Activated gamma-delta T cell (primary cell): ENCODE measurements at regions not wholly inside any gene's neighbourhood (a gene's known extent, or its start where the extent isn't known, plus 50 kb on each side); places are given as distances from the start of the nearest gene placed in this dataset.

Experiments
- DNase-seq: peaks from one replicate; lab custom pipeline; 2025; lab: John Stamatoyannopoulos, UW

GRCh38 chr16:80418517-80419355 is 122.1 kb upstream of the DYNLRB2 start:
- no peak for DNase-seq

DNA sequence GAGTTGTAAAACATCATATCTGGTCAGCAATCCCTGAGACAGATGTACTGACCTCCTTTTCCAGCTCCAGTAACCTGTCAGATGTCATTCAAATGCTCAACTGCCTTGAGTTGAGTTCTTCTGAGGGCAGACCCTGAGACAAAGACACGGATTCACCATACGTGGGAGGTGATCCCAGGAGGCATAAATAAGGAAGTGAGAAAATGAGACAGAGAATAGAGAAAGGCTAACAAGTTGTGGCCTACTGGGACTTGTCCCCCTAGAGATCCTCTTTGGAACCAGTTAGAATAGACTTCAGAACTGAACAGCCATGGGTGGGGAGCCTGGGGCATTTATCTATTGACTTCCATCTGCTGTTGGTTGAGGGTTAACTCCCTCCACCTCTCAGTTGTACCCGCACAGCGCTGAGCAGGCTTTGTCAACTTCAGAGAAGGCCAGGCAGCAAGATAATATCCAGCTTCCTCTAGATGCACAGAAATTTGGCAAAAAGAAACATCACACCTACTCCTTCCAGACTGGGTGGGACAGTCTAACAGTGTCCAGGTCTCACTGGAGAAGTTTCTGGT is 123.0 kb upstream of the DYNLRB2 start:
- DNase-seq: no peak

- no peak for DNase-seq
These were observed 132.8 kb upstream of the DYNLRB2 start for GRCh38 chr16:80408014-80408413.

DNA sequence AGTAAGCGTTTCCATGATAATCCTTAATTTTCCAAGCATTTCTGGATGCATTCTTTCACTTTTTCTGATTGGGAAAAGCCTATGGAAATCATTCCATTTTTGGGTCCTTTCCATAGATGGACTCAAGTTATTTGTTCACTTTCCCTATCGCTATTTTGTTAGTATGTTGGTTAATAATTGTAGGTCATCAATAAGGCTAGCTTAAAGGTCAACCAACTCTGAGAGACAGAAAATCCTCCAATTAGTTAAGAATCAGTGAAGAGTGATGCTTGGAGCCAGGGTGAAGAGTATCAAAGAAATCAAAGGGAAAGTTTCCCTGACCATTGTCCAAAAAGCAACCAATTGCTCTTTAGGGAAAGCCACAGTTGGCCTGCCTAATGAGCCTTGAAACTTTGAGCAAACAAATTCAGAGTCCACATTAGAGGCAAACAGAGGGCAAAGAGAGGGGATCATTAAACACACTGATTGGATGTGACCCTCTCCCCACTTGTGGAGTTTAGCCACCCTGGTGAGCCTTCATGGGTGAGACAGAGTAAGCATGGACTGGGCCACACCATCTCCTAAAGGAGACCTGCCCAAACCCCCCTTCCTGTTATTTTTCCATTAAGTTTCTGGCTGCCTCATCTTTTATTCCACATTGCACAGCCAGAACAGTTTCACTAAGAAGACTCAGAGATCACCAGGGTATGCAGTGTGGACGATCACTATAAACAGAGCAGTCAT is 133.4 kb upstream of the DYNLRB2 start:
- no peak for DNase-seq

GRCh38 chr16:80404847-80405246 is 135.9 kb upstream of the DYNLRB2 start:
- DNase-seq: no peak

- no peak for DNase-seq
These were observed 136.9 kb upstream of the DYNLRB2 start for GRCh38 chr16:80403894-80404293.

- no peak for DNase-seq
These were observed 149.8 kb upstream of the DYNLRB2 start for GRCh38 chr16:80390871-80391489.

- no peak for DNase-seq
These were observed 150.7 kb upstream of the DYNLRB2 start for GRCh38 chr16:80390046-80390445.

- DNase-seq: no peak
These were observed 151.5 kb upstream of the DYNLRB2 start for GRCh38 chr16:80389338-80389737.

DNA sequence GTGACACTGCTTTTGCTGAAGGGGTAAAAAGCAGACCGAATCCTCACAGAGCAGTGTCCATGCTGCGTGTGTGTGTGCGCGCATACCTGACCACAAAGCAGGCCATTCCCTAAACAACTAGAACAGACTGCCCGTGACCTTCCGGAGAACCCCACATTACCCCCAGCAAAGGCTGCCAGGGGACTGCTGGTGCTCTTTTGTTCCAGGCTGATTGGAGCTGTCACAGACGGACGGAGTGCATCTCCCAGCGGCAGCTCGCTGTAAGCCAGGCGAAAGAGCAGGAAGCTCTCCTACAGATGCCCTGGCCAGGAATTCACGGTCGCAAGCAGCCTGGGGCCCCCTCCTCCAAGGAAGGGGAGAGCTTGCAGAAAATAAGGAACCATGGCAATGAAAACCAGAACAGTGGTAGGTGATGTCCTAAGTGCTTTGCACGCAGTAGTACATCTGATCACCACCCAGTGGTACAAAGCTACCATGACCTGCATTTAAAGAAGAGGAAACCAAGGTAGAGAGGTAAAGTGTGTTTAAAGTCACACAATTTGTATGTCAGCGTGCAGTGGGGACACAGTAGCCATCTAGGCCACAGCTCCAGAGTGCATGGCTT is 153.4 kb upstream of the DYNLRB2 start:
- no peak for DNase-seq

GRCh38 chr16:80384862-80385261 is 155.9 kb upstream of the DYNLRB2 start:
- DNase-seq: no peak

DNA sequence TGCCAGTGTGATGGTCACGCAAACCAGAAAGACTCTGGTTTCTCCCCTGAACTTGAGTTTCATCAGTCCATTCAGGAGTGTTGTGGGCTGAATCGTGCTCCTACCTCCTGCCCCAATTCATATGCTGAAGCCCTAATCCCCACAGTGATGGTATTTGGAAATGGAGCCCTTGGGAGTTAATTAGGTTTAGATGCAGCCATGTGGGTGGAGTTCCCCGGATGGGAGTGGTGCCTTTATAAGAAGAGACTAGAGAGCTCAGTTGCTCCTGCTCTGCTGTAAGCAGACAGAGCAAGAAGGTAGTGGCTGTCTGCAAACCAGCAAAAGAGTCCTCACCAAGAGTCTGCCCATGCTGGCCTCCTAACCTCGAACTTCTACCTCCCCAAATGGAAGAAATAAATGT is 160.3 kb upstream of the DYNLRB2 start:
- no peak for DNase-seq

DNA sequence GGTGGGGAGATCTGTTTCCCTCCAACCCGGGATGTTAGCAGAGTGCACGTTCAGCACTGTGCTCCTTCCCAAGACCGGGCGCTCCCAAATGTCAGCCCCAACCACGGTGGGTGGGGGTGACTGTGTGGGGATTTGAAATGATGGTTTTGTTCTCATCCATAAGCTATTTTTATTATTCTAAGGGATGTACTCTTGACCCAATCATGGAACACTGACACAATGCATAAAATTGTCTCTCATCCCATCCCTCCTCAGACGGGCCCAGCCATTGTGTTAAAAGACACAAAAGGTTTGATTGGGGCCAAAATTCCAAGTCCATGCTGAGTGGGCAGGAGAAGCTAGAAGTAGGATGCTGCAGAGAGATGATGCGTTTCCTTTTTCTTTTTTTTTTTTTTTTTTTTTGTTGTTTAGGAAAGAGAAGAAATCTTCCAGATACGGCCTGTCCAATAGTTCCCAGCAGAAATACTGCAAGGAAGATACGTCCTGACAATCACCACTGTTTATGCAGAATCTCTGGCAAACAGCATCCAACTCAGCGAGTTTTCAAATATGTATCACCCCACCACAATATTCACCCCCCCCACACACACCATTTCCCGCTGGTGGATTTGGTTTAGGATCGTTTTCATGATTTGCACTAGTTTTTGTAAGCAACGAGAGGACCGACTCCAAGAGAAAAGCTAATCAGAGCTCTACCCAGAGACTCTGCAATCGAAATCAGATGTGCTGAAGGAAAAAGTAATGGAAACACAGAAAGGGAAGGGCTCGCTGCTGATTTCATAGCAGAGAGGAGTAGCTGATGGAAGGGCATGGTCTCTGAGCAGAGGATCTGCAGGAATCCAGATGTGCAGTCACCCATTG is 163.5 kb upstream of the DYNLRB2 start:
- no peak for DNase-seq

DNA sequence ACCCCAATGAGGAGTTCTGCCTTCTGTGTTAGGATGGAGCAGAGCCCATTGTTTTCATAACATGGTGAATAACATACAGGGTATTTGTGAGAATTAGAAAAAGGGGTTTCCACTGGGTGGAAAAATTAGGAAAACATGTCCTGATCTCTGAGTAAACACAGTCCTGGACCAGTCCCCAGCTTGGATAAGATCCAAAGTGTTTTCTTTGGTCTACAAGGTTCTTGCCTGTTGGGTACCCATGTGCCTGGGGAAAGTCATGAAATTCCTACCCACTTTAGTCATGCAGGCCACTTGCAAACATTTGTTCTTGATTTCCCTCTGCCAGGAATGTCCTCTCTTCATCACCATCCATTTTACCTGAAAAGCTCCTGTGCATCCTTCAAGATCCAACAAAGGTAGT is 164.8 kb upstream of the DYNLRB2 start:
- DNase-seq: no peak

GRCh38 chr16:80375513-80375912 is 165.3 kb upstream of the DYNLRB2 start:
- no peak for DNase-seq

GRCh38 chr16:80372341-80372740 is 168.5 kb upstream of the DYNLRB2 start:
- DNase-seq: no peak

- no peak for DNase-seq
These were observed 171.4 kb upstream of the DYNLRB2 start for GRCh38 chr16:80369138-80369958.

DNA sequence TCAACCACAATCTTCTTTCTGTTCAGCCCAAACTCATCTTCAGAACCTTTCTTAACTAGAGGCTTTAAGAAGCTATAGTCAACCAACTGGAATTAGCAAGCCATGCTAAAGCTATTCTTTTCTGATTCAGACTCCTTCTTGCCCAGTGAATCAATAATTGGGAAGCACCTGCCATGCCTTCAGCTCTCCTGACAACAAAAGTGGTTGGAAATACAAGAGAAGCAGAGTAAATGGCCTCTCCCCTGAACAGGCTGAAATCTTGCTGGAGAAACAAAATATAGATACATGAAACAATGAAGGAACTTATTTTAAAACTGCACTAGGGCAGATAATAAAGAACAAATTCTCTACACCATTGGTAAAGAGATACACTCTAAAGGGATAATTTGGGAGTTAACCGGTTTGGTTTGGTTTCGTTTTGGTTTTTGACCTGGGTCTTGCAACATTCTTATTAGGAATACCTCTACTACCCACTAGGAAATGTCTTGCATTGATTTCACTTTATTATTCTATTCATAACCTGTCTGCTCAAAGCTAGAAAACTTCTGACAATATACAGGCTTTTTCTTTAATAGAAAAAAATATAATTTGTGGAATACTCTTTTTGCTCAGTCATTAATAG is 173.6 kb upstream of the DYNLRB2 start:
- no peak for DNase-seq

- DNase-seq: no peak
These were observed 174.8 kb upstream of the DYNLRB2 start for GRCh38 chr16:80366023-80366422.

GRCh38 chr16:80362816-80363215 is 178.0 kb upstream of the DYNLRB2 start:
- DNase-seq: no peak
